EL (cell line): ENCODE measurements at regions not wholly inside any gene's neighbourhood (a gene's known extent, or its start where the extent isn't known, plus 50 kb on each side); places are given as distances from the start of the nearest gene placed in this dataset.

Source experiments
- DNase-seq: peaks from one replicate; pipeline ENCODE4 v3.0.0-alpha.2; 2016

GRCh38 chr2:151197184-151198108 lies 64.2 kb downstream of the RBM43 start:
- DNase-seq, result no peak

GRCh38 chr2:151193576-151193975 lies 68.1 kb downstream of the RBM43 start:
- DNase-seq, result no peak

- no peak for DNase-seq
Observed at GRCh38 chr2:151192681-151193080, 69.0 kb downstream of the RBM43 start.

GRCh38 chr2:151191001-151191400 lies 70.7 kb downstream of the RBM43 start:
- DNase-seq, result no peak

- DNase-seq, result no peak
Observed at GRCh38 chr2:151189125-151189524, 72.5 kb downstream of the RBM43 start.

- DNase-seq, result no peak
Observed at GRCh38 chr2:151186011-151186410, 75.7 kb downstream of the RBM43 start.

GRCh38 chr2:151182899-151183809 lies 78.5 kb downstream of the RBM43 start:
- DNase-seq, result no peak

GRCh38 chr2:151182396-151182795 lies 79.3 kb downstream of the RBM43 start:
- DNase-seq, result no peak

- DNase-seq, result no peak
Observed at GRCh38 chr2:151181524-151181923, 80.1 kb downstream of the RBM43 start.

GRCh38 chr2:151180123-151180522 lies 81.5 kb downstream of the RBM43 start:
- DNase-seq, result no peak

GRCh38 chr2:151178207-151178606 lies 83.5 kb downstream of the RBM43 start:
- no peak for DNase-seq

- no peak for DNase-seq
Observed at GRCh38 chr2:151177756-151178155, 83.9 kb downstream of the RBM43 start.

GRCh38 chr2:151176661-151177060 lies 85.0 kb downstream of the RBM43 start:
- no peak for DNase-seq

- no peak for DNase-seq
Observed at GRCh38 chr2:151175864-151176263, 85.8 kb downstream of the RBM43 start.

GRCh38 chr2:151174127-151174526 lies 87.5 kb downstream of the RBM43 start:
- DNase-seq, result no peak

GRCh38 chr2:151171186-151171585 lies 90.5 kb downstream of the RBM43 start:
- no peak for DNase-seq

- no peak for DNase-seq
Observed at GRCh38 chr2:151166410-151166809, 95.3 kb downstream of the RBM43 start.

GRCh38 chr2:151165105-151165684 lies 96.5 kb downstream of the RBM43 start:
- DNase-seq, result no peak

- DNase-seq, result peak; percentile 18
Observed at GRCh38 chr2:151161821-151162551, 99.7 kb downstream of the RBM43 start.

- DNase-seq, result no peak
Observed at GRCh38 chr2:151159109-151159662, 102.5 kb downstream of the RBM43 start.

- peak; percentile 27 for DNase-seq
Observed at GRCh38 chr2:151157000-151157735, 104.5 kb downstream of the RBM43 start.

- DNase-seq, result peak; percentile 28
Observed at GRCh38 chr2:151156431-151156830, 105.2 kb downstream of the RBM43 start.
